ENCODE measurements at regions not wholly inside any gene's neighbourhood (a gene's known extent, or its start where the extent isn't known, plus 50 kb on each side); places are given as distances from the start of the nearest gene placed in this dataset.

DNA sequence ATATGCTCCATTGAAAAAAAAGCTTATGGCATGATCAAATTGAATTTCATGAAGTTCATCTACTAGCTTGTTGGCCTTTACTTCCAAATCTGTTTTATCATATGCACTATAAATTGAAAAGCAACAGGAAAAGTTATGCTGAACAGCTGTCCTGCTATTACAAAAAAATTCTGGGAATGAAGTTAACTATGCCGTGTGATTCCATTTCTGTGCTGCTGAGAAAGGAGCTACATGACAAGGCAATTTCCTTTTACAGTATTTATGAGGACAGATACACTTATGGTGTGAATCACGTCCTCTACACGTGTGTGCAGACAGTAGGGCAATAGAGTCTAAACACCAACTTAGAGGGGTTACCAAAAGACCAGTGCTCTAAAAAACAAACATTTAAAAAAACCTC lies 426.5 kb upstream of the AKR1E2 start:
- intact Hi-C loops (cut with micrococcal nuclease; ENCODE audit: unreplicated experiment), result no loop called here

DNA sequence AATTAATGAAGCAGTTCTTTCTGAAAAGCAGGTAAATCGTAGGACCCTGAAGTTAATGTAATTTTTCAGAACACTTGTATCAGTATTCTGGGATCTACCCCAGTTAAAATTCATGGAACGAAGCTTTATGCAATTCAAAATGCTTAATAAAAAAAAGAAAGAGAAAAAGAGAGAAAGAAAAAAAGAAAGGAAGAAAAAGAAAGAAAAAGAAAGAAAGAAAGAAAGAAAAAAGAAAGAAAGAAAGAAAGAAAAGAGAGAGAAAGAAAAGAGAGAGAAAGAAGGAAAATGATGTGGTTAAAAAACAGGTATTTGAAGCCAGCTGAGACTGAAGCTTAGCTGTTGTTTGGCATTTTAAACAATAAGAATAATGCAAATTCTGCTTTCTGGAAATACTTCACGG lies 427.4 kb upstream of the AKR1E2 start:
- Histone ChIP-seq H3K4me1 (no peaks in the 10 kb centered on the region), H3K27me3 (replicated peaks; ENCODE audit: control insufficient read depth, insufficient read depth, low read length) (no peaks in the 10 kb centered on the region), H3K9me3 (no peaks in the 10 kb centered on the region), H3K36me3 (ENCODE audit: control insufficient read depth, insufficient read depth, low read length) (no peaks in the 10 kb centered on the region), H3K4me3 (ENCODE audit: low read depth, low read length) (no peak overlapping the region)
- ChIA-PET CTCF (no interaction called here), POLR2A (no interaction called here)
- Mint-ChIP-seq H3K4me3 (ENCODE audit: unreplicated experiment) (no peak overlapping the region), H3K27ac (ENCODE audit: unreplicated experiment) (no peak overlapping the region), H3K4me1 (ENCODE audit: low read depth, unreplicated experiment) (no peaks in the 10 kb centered on the region), H3K27me3 (ENCODE audit: insufficient read depth, unreplicated experiment) (peaks cover 10% of the 10 kb centered on the region), H3K36me3 (ENCODE audit: insufficient read depth, unreplicated experiment) (no peaks in the 10 kb centered on the region), H3K9me3 (ENCODE audit: unreplicated experiment) (no peaks in the 10 kb centered on the region)
- no peak for DNase-seq
- BruUV-seq (replicated peaks), result no TSS peak
- intact Hi-C loops (cut with micrococcal nuclease; ENCODE audit: unreplicated experiment), result no loop called here
- TF ChIP-seq, protein P1, sequence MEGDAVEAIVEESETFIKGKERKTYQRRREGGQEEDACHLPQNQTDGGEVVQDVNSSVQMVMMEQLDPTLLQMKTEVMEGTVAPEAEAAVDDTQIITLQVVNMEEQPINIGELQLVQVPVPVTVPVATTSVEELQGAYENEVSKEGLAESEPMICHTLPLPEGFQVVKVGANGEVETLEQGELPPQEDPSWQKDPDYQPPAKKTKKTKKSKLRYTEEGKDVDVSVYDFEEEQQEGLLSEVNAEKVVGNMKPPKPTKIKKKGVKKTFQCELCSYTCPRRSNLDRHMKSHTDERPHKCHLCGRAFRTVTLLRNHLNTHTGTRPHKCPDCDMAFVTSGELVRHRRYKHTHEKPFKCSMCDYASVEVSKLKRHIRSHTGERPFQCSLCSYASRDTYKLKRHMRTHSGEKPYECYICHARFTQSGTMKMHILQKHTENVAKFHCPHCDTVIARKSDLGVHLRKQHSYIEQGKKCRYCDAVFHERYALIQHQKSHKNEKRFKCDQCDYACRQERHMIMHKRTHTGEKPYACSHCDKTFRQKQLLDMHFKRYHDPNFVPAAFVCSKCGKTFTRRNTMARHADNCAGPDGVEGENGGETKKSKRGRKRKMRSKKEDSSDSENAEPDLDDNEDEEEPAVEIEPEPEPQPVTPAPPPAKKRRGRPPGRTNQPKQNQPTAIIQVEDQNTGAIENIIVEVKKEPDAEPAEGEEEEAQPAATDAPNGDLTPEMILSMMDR (IDR thresholded peaks at IDR 0.05; ENCODE audit: insufficient read depth in 1 of 2, low read depth in 1 of 2, low read length in 1 of 2, severe bottlenecking in 1 of 2, unreplicated experiment in 1 of 2), result no peak

More for the DNA sequence above, 426.5 kb upstream of the AKR1E2 start:
- Mint-ChIP-seq H3K4me3 (ENCODE audit: unreplicated experiment) (no peak overlapping the region), H3K9me3 (ENCODE audit: unreplicated experiment) (no peaks in the 10 kb centered on the region), H3K27me3 (ENCODE audit: insufficient read depth, unreplicated experiment) (peaks cover 10% of the 10 kb centered on the region), H3K36me3 (ENCODE audit: insufficient read depth, unreplicated experiment) (no peaks in the 10 kb centered on the region), H3K4me1 (ENCODE audit: low read depth, unreplicated experiment) (no peaks in the 10 kb centered on the region), H3K27ac (ENCODE audit: unreplicated experiment) (no peak overlapping the region)
- TF ChIP-seq, protein P1 (IDR thresholded peaks at IDR 0.05; ENCODE audit: insufficient read depth in 1 of 2, low read depth in 1 of 2, low read length in 1 of 2, severe bottlenecking in 1 of 2, unreplicated experiment in 1 of 2), result no peak
- no peaks in the 10 kb centered on the region for H3K27me3 ChIP-seq (replicated peaks; ENCODE audit: control insufficient read depth, insufficient read depth, low read length)
- H3K4me3 ChIP-seq (ENCODE audit: low read depth, low read length), result no peak overlapping the region
- no peaks in the 10 kb centered on the region for H3K9me3 ChIP-seq
- H3K4me1 ChIP-seq, result no peaks in the 10 kb centered on the region
- no peak for DNase-seq
- H3K36me3 ChIP-seq (ENCODE audit: control insufficient read depth, insufficient read depth, low read length), result no peaks in the 10 kb centered on the region
- ChIA-PET CTCF (no interaction called here), POLR2A (no interaction called here)
- BruUV-seq (replicated peaks), result no TSS peak

DNA sequence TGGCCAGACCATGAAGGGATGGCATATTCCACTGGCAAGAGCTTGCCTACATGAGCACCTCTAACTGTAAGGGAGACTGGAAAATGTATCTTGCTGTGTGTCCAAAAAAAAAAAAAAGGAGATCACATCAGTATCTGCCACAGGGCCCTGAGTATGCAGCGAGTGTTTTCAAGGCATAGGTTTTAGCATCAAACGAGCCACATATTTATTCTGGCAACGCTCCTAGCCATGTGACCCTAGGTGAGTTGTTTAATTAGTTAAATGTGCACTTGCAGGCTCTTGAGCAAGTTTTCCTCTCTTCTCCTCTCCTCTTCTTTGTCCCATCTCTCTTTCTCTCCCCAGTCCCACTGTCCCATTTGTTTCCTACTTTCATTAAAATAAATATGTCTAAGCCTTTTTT lies 428.7 kb upstream of the AKR1E2 start:
- TF ChIP-seq, protein P1 (IDR thresholded peaks at IDR 0.05; ENCODE audit: insufficient read depth in 1 of 2, low read depth in 1 of 2, low read length in 1 of 2, severe bottlenecking in 1 of 2, unreplicated experiment in 1 of 2), result no peak
- no peaks in the 10 kb centered on the region for H3K9me3 Mint-ChIP-seq (ENCODE audit: unreplicated experiment)
- Histone ChIP-seq H3K4me1 (no peaks in the 10 kb centered on the region), H3K4me3 (ENCODE audit: low read depth, low read length) (no peak overlapping the region), H3K9me3 (no peaks in the 10 kb centered on the region), H3K36me3 (ENCODE audit: control insufficient read depth, insufficient read depth, low read length) (no peaks in the 10 kb centered on the region), H3K27me3 (replicated peaks; ENCODE audit: control insufficient read depth, insufficient read depth, low read length) (no peaks in the 10 kb centered on the region)
- H3K36me3 Mint-ChIP-seq (ENCODE audit: insufficient read depth, unreplicated experiment), result no peaks in the 10 kb centered on the region
- ChIA-PET POLR2A (no interaction called here), CTCF (no interaction called here)
- H3K27me3 Mint-ChIP-seq (ENCODE audit: insufficient read depth, unreplicated experiment), result peaks cover 7% of the 10 kb centered on the region
- no peak overlapping the region for H3K27ac Mint-ChIP-seq (ENCODE audit: unreplicated experiment)
- H3K4me3 Mint-ChIP-seq (ENCODE audit: unreplicated experiment), result no peak overlapping the region
- intact Hi-C loops (cut with micrococcal nuclease; ENCODE audit: unreplicated experiment), result no loop called here
- DNase-seq, result no peak
- H3K4me1 Mint-ChIP-seq (ENCODE audit: low read depth, unreplicated experiment), result no peaks in the 10 kb centered on the region
- BruUV-seq (replicated peaks), result no TSS peak
